ENCODE measurements at regions not wholly inside any gene's neighbourhood (a gene's known extent, or its start where the extent isn't known, plus 50 kb on each side); places are given as distances from the start of the nearest gene placed in this dataset.
"Not testable (repeated sequence)": the region's sequence is repeated elsewhere in the genome, so short reads cannot be mapped to it uniquely, and the experiment has no call there.

DNA sequence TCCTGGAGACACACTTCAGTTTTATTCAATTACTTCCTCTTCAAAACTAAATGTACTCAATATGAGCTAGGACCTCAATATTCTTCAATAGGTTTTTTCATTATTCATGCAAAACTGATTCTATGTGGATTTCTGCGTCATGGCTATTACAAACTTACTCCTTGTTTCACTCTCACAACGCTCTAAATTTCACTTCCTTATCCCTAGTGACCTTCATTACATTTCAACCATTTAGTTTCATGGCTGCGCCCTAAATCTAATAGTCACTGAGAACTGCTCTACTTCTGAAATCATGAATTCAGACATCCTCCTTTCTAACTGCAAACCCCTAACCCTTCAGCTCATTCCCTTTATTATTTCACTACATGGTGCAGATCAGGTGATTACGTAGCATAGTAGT, 93.9 kb downstream of the SLC25A46 start:
- H3K4me3 ChIP-seq, result no peak overlapping the region
- intact Hi-C loops (cut with DNase I), result no loop called here
- H3K36me3 ChIP-seq, result no peaks in the 10 kb centered on the region
- DNase-seq (ENCODE audit: extremely low spot score in 2 of 2), result no peak
- H3K27ac ChIP-seq, result no peak overlapping the region
- no peaks in the 10 kb centered on the region for H3K9me3 ChIP-seq
- H3K27me3 ChIP-seq, result no peaks in the 10 kb centered on the region
- no peaks in the 10 kb centered on the region for H3K4me1 ChIP-seq
- TF ChIP-seq CTCF (IDR thresholded peaks at IDR 0.05) (no peak), POLR2A (IDR thresholded peaks at IDR 0.05) (no peak), POLR2AphosphoS5 (IDR thresholded peaks at IDR 0.05; ENCODE audit: insufficient read depth in 1 of 2, low read depth in 1 of 2) (no peak)

- intact Hi-C loops (cut with DNase I), result loop anchor here (2.0 kb wide), 1 partner anchor 62 kb away; no protein-coding TSS in a partner anchor
- not testable (repeated sequence) for H3K9me3 ChIP-seq; H3K27me3 ChIP-seq; H3K27ac ChIP-seq; DNase-seq (ENCODE audit: extremely low spot score in 2 of 2); H3K4me3 ChIP-seq; H3K36me3 ChIP-seq; H3K4me1 ChIP-seq
These were observed 96.1 kb downstream of the SLC25A46 start for GRCh38 chr5:110834933-110835332.

DNA sequence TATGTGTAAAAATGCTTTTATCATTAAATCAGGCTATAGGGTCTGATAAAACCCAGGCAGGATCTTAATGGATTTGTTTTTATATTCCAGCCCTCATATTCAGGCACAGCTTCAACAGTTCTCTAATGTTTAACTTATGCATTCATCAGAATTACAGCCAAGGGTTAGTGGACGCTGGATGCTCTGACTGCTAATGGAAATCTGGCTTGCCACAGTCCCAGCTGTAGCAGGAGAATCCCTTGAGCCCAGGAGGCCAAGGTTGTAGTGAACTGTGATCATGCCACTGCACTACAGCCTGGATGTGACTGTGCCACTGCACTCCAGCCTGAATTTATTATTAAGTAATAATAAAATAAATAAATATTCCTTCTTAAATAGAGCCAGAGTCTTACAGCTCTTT, 98.0 kb downstream of the SLC25A46 start:
- intact Hi-C loops (cut with DNase I), result no loop called here
- H3K4me3 ChIP-seq, result no peak overlapping the region
- H3K36me3 ChIP-seq, result no peaks in the 10 kb centered on the region
- H3K4me1 ChIP-seq, result peaks cover 17% of the 10 kb centered on the region
- H3K9me3 ChIP-seq, result no peaks in the 10 kb centered on the region
- H3K27me3 ChIP-seq, result no peaks in the 10 kb centered on the region
- no peak for DNase-seq (ENCODE audit: extremely low spot score in 2 of 2)
- TF ChIP-seq POLR2A (IDR thresholded peaks at IDR 0.05) (no peak), CTCF (IDR thresholded peaks at IDR 0.05) (no peak), POLR2AphosphoS5 (IDR thresholded peaks at IDR 0.05; ENCODE audit: insufficient read depth in 1 of 2, low read depth in 1 of 2) (no peak)
- no peak overlapping the region for H3K27ac ChIP-seq

GRCh38 chr5:110838357-110838756, 99.5 kb downstream of the SLC25A46 start:
- intact Hi-C loops (cut with DNase I); H3K27ac ChIP-seq; DNase-seq (ENCODE audit: extremely low spot score in 2 of 2); H3K36me3 ChIP-seq; H3K4me3 ChIP-seq; H3K27me3 ChIP-seq; H3K9me3 ChIP-seq: not testable (repeated sequence)
- H3K4me1 ChIP-seq, result peaks cover 17% of the 10 kb centered on the region

GRCh38 chr5:110838961-110839360, 100.2 kb downstream of the SLC25A46 start:
- H3K27me3 ChIP-seq, result no peaks in the 10 kb centered on the region
- H3K27ac ChIP-seq, result no peak overlapping the region
- DNase-seq (ENCODE audit: extremely low spot score in 2 of 2), result no peak
- H3K36me3 ChIP-seq, result no peaks in the 10 kb centered on the region
- H3K4me3 ChIP-seq, result no peak overlapping the region
- peaks cover 17% of the 10 kb centered on the region for H3K4me1 ChIP-seq
- H3K9me3 ChIP-seq, result no peaks in the 10 kb centered on the region
- TF ChIP-seq POLR2A (IDR thresholded peaks at IDR 0.05), result no peak
- TF ChIP-seq POLR2AphosphoS5 (IDR thresholded peaks at IDR 0.05; ENCODE audit: insufficient read depth in 1 of 2, low read depth in 1 of 2), result no peak
- intact Hi-C loops (cut with DNase I), result no loop called here

DNA sequence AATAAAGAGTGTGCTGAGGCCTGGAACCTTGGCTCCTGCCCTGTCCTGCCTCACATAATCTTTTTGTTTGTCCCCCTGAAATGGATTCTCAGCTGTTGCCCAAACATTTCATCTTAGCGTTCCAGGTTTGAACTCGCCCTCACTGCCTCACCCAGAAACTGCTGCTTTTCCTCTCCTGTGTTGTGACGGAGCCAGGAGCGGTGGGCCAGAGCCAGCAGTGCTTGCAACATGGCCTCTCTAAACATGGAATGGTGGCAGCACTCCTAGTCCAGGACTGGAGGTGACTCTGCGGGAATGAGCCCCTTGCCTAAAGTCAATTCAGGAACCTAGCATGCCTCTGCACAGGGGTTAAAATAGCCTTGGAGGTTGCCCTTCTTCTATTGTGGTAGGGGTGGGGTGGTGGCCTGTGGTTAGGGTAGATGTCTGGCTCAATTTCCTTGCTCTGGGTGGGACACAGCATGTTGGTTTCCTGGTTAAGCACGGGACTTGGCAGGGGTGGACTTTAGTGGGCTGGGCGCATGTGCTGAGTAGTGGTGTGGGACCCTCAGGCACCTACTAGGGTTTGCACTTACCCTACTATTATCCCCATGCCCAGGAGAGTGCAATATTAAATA, 101.6 kb downstream of the SLC25A46 start:
- Histone ChIP-seq H3K27ac (no peak overlapping the region), H3K9me3 (no peaks in the 10 kb centered on the region), H3K4me3 (no peak overlapping the region), H3K36me3 (no peaks in the 10 kb centered on the region), H3K27me3 (no peaks in the 10 kb centered on the region), H3K4me1 (peaks cover 17% of the 10 kb centered on the region)
- DNase-seq (ENCODE audit: extremely low spot score in 2 of 2), result no peak
- intact Hi-C loops (cut with DNase I), result no loop called here
- TF ChIP-seq CTCF (IDR thresholded peaks at IDR 0.05) (no peak), POLR2AphosphoS5 (IDR thresholded peaks at IDR 0.05; ENCODE audit: insufficient read depth in 1 of 2, low read depth in 1 of 2) (no peak), POLR2A (IDR thresholded peaks at IDR 0.05) (no peak)
